ENCODE measurements at regions not wholly inside any gene's neighbourhood (a gene's known extent, or its start where the extent isn't known, plus 50 kb on each side); places are given as distances from the start of the nearest gene placed in this dataset.

DNA sequence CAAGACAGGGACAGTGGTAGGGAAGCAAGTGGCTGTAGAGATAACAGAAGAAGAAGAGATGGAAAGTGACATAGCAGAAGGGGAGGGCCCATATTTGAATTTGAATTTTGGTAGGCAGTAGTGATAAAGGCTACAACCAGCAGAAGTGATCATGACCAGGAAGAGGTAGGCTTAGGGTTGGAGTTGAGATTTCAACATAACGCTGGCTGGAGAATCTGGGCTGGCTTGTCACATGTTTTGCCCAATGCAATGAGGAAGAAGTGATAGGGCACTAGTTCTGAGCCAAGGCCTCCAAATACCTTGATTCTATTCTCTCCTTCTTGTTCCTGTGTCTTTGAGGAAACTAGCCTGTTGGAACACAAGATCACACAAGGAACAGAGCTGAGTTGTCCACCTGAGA, 69.4 kb downstream of the SCG2 start:
- intact Hi-C loops (cut with DNase I, micrococcal nuclease), result no loop called here
- H3K4me1 ChIP-seq (ENCODE audit: low read depth), result no peaks in the 10 kb centered on the region
- H3K9me3 ChIP-seq, result no peaks in the 10 kb centered on the region
- no peak overlapping the region for H3K4me3 ChIP-seq
- no peak for DNase-seq
- no peak for ATAC-seq
- TF ChIP-seq, protein P1, sequence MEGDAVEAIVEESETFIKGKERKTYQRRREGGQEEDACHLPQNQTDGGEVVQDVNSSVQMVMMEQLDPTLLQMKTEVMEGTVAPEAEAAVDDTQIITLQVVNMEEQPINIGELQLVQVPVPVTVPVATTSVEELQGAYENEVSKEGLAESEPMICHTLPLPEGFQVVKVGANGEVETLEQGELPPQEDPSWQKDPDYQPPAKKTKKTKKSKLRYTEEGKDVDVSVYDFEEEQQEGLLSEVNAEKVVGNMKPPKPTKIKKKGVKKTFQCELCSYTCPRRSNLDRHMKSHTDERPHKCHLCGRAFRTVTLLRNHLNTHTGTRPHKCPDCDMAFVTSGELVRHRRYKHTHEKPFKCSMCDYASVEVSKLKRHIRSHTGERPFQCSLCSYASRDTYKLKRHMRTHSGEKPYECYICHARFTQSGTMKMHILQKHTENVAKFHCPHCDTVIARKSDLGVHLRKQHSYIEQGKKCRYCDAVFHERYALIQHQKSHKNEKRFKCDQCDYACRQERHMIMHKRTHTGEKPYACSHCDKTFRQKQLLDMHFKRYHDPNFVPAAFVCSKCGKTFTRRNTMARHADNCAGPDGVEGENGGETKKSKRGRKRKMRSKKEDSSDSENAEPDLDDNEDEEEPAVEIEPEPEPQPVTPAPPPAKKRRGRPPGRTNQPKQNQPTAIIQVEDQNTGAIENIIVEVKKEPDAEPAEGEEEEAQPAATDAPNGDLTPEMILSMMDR (IDR thresholded peaks at IDR 0.05), result no peak
- no peaks in the 10 kb centered on the region for H3K36me3 ChIP-seq (ENCODE audit: low read depth)

DNA sequence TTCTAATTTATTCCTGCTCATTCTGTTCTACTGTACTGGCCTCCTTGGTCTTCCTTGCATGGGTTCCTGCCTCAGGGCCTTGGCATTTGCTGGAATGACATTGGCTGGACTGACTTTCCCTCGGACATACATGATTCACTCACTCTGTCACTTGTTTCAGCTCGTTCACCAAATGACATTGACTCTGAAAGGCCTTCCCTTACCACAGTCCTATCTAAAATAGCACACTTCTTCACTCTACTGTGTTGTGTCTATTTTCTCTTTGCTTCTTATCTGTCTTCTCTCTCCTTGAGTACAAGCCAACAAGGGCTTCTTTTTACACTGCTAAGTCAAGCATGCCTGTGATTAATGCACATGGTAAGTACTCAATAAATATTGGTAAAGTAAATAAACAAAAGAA, 65.6 kb downstream of the SCG2 start:
- H3K36me3 ChIP-seq (ENCODE audit: low read depth), result no peaks in the 10 kb centered on the region
- ATAC-seq (no peak), DNase-seq (no peak)
- TF ChIP-seq, protein P1 (IDR thresholded peaks at IDR 0.05), result no peak
- no peak overlapping the region for H3K4me3 ChIP-seq
- H3K4me1 ChIP-seq (ENCODE audit: low read depth), result no peaks in the 10 kb centered on the region
- intact Hi-C loops (cut with DNase I, micrococcal nuclease), result no loop called here
- no peaks in the 10 kb centered on the region for H3K9me3 ChIP-seq

DNA sequence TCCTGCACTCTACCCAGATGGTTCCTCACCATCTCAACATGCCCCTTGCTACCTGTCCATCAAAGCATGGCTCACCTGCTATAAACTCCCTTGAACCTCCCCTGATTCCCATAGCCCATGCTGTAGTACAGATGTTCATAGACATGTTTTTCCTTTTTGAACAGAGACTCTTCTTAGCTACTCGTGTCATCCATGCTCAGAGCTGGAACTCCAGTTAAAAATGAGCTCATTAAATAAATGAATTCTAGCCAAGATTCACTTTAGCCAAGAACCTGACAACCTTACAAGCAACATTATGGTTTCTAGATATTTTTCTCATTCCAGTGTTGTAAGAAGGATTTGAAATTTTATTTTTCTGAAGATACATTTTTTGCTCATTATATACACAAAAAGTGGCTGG, 65.0 kb downstream of the SCG2 start:
- H3K4me1 ChIP-seq (ENCODE audit: low read depth), result no peaks in the 10 kb centered on the region
- intact Hi-C loops (cut with DNase I, micrococcal nuclease), result no loop called here
- no peak overlapping the region for H3K4me3 ChIP-seq
- H3K9me3 ChIP-seq, result no peaks in the 10 kb centered on the region
- TF ChIP-seq, protein P1 (IDR thresholded peaks at IDR 0.05), result no peak
- no peak for DNase-seq
- no peak for ATAC-seq
- H3K36me3 ChIP-seq (ENCODE audit: low read depth), result no peaks in the 10 kb centered on the region

DNA sequence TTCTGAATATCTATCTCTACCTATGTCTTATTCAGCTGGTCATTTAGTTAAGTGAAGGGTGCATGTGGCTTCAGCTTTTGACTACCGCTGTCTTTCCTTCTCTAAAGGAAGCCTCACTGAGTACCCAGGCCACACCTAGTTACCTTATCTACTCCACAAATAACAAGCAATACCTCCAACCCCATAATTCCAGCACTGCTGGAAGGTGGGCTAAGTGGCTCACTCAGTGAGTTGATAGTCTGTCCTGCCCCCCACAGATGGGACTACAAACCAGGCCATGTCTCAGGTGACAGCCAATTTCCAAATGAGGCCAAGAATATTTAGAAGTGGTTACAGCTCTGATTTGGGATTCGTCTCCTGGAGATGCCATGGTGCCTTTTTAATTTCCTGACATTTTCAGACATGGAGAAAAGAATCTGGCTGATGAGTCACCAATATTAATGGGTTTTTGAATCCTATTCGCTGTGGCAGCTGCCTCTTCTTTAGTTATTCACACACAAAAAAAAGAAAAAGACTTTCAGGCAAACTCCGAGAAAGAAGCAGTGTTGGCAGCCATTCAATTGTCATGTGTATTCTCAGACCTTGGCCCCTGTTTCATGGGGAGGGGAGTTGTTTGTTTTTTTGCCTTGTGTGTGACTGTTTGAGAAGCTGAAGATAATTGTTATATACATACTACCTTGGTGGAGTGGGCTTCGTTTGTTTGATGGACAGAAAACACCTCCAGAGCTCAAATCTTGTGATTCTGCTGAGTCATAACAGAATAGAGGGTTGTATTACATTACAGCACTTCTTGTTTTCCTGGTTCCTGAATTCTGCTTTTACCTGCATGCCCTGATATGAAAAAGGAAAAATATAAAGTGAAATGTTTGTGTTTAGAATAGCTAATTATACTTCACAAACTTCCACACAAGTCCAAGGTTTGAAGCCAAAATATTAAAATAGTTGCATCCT, 64.2 kb downstream of the SCG2 start:
- intact Hi-C loops (cut with DNase I, micrococcal nuclease), result no loop called here
- DNase-seq (no peak), ATAC-seq (no peak)
- H3K36me3 ChIP-seq (ENCODE audit: low read depth), result no peaks in the 10 kb centered on the region
- TF ChIP-seq, protein P1 (IDR thresholded peaks at IDR 0.05), result no peak
- no peaks in the 10 kb centered on the region for H3K9me3 ChIP-seq
- H3K4me1 ChIP-seq (ENCODE audit: low read depth), result no peaks in the 10 kb centered on the region
- H3K4me3 ChIP-seq, result no peak overlapping the region

DNA sequence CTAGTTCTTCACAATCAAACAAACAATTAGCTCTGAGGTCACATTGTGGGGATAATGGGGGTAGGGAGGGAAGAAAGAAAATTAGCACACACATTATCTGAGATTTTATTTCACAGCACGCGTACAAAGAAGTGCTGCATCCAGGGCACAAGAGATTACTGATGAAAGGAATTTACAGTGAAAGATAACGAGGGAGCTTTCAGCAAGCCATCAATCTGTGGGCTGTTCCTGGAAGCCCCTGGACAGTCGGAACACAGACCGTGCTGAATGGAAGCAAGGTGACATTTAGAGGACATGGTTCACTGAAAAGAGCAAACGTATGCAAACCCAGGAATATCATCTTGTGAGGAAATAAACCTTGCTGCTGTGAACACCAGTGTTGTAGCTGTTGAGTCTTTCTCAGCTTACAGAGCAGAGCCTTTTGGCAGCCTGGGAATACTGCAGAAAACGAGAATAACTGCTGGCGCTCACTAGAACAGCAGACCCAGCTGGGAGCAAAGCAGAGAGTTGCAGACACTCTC, 63.2 kb downstream of the SCG2 start:
- H3K4me3 ChIP-seq, result no peak overlapping the region
- TF ChIP-seq, protein P1 (IDR thresholded peaks at IDR 0.05), result no peak

More for the DNA sequence above, 63.2 kb downstream of the SCG2 start:
- DNase-seq (no peak), ATAC-seq (no peak)
- Histone ChIP-seq H3K4me1 (ENCODE audit: low read depth) (no peaks in the 10 kb centered on the region), H3K36me3 (ENCODE audit: low read depth) (no peaks in the 10 kb centered on the region), H3K9me3 (no peaks in the 10 kb centered on the region)
- intact Hi-C loops (cut with DNase I, micrococcal nuclease), result no loop called here
